ENCODE measurements at regions not wholly inside any gene's neighbourhood (a gene's known extent, or its start where the extent isn't known, plus 50 kb on each side); places are given as distances from the start of the nearest gene placed in this dataset.

DNA sequence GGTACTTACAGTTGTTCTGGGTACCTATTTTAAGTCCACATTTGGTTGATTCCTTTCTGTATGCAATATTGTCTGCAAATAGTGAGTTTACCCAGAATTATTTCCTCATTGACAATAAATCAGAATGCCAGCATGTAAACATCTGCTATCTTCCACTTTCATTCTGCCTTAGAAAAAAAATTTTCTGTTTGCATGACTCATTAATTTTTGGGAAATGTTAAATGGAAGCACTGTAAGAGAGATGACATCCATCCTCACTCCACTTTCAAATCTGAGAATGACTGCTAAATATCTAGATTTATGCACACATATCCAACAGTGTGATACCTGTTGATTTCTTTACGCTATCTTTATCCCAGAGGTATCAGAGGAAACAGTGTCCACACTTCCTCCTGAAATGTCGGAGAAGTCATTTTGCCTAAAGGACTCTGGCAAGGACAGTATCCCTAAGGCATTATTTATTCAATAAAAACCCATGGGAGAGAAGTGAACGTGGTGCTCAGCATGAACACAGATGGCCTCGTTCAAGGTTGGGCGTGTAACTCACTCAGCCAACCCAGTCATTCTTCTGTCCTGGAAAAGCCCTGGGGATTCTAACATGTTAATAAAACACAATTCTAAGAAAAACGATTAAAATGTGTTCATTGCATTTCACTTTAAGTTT, 780.9 kb downstream of the QKI start:
- DNase-seq: no peak

DNA sequence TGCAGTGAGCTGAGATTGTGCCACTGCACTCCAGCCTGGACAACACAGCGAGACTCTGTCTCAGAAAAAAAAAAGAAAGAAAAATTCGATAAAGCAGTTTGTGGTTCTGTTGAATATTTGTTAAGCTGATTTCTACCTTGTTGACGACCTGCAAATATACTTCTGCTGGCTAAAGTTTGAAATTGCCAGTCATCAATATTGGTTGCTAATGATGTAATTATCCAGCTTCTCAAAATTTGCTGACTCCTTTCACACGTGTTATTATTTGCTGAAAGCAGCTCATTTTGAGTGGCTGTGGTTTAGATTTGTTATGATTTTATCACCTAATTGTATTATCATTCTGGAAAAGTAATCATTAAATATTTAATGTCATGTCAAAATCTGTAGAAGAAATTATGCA, 774.3 kb downstream of the QKI start:
- no peak for DNase-seq

- no peak for DNase-seq
Observed at GRCh38 chr6:164185471-164185871, 771.0 kb downstream of the QKI start.

DNA sequence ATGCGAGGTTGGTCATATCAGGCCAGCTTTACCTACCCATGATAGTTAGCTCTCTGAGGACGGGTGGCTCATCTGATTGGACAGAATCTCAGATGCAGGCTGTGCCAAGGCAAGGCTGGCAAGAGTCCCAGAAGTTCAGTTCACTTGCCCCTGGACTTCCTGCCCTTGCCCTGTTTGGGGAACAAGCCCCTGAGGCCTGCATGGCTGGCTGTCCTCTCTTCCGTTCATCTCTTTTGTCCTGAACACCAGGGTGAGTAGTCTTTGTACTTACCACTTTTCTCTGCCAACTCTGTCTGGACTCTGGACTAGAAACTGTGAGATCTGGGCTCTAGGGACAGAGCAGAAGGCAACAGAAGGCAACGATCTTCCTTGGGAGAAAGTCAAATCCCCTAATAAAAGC, 769.9 kb downstream of the QKI start:
- DNase-seq: no peak

DNA sequence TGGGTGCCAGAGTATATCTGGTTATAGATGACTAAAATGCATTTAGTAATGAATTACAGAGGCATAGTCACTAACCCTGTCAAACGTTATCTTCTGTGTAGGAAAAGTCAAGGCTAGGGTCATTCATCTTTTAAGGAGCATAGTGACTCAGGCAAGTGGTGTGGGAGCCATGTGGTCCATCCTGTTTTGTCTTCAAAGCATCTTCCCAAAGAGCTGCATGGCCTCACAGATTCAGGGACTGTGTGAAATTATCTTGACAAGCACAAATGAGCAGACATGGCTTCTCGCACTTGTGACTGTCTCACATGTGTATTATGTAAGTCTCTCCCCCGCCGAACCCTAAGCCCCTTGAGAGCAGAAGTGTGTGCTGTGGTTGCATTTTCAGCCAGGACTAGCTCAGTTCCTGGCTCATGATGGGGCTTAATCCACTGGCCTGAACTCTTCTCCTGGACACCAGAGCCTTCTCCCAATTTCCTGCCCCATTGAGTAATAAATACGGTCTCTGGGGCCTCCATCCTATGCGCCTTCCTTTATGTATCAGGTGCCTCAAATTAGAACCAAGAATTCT, 769.1 kb downstream of the QKI start:
- DNase-seq: no peak

GRCh38 chr6:164178679-164179332, 764.3 kb downstream of the QKI start:
- DNase-seq: no peak

GRCh38 chr6:164169355-164169754, 754.8 kb downstream of the QKI start:
- DNase-seq: no peak

DNA sequence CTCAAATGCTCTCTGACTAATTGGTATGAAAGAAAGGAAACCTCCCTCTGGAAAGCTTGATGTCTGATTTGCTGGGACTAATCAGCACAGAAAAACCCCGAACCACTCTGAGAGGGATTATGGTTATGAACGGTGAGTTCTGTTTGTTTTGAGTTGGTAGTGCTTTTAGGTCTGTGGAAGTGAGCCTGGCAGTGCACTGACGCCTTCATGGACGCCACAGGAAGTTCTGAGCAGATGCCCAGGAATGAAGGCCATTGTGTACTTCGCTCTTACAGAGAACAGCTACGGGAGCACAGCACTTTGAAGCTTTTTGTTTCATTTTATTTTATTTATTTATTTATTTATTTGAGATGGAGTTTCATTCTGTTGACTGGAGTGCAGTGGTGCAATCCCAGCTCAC, 754.1 kb downstream of the QKI start:
- DNase-seq: no peak

DNA sequence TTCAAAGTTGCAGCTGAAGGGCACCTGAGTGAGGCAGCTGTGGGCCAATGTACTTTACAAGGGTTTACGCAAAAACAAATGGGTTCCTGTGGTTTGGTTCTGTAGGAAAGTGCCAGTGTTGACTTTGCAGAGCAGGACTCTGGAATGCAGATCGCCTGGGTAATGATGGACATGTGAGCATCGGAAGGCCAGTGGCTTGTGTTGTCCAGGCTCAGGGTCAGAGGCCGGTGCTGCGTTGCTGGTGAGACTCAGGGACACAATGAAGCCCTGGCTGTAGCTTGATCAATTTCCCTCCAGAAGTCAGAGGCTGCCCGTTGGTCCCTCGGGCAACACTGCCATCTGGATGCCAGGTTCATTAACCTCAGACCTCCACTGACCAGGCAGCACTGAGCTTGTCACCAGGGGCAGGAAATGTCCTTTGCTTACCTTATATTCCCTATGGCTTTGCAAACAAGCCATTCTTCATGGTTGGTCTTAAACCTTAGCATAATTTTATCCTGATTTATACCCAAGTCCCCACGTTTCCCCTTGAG, 753.4 kb downstream of the QKI start:
- DNase-seq: no peak

DNA sequence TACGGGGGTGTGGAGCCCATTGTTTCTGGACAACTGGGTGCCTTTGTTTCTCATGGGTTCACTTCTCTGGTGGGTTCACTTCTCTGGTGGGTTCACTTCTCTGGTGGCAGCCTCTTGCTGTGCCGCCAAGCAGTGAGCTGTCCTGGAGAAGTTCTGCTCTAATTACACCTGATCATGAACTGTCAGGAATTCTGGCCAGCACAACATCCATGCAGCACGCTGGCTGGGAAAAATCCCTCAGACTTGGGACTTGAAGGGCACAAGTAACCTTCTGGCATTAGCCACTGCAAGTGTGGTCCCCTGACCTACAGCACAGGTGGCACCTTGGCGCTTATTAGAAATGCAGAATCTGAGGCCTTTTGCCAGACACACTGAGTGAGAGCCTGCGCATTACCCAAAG, 752.5 kb downstream of the QKI start:
- no peak for DNase-seq

GRCh38 chr6:164166515-164166914, 752.0 kb downstream of the QKI start:
- DNase-seq: no peak

DNA sequence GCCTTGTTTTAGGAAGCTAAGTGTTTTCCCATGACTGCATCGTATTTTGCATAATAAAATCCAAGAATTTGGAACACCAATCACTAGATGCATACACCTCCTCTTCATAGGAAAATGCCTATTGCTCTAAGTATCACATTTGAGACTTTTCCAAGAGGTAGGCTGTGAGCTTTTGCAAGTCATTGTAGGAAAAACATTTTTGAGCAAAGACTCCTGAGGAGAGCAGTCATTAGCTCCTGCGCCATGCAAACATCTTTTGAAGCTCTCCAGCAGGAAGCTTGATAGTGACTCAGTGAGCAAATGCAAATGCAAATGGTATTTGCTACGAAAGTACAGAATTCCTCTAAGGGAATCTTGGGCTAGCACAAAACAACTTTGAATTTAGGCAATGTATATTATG, 750.4 kb downstream of the QKI start:
- no peak for DNase-seq

DNA sequence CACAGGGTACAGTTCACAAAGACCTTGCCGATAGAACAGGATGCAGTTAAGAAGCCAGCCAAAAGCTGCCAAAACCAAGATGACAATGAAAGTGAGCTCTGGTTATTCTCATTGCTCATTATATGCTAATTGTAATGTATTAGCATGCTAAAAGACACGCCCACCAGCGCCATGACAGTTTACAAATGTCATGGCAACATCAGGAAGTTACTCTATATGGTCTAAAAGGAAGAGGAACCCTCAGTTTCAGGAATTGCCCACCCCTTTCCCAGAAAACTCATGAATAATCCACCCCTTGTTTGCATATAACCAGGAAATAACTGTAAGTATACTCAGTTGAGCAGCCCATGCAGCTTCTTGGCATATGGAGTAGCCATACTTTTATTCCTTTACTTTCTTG, 748.7 kb downstream of the QKI start:
- no peak for DNase-seq

DNA sequence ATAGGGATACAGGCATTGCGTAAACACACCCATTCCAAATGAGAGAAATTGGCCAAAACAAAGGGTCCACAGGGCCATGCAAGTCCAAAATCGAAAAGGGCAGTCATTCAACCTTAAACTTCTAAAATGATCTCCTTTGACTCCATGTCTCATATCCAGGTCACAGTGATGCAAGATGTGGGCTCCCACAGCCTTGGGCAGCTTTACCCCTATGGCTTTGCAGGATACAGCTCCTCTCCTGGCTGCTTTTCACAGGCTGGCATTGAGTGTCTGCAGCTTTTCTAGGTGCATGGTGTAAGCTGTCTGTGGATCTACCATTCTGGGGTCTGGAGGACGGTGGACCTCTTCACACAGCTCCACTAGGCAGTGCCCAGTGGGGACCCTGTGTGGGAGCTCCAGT, 744.5 kb downstream of the QKI start:
- no peak for DNase-seq

- DNase-seq: no peak
Observed at GRCh38 chr6:164154588-164154987, 740.1 kb downstream of the QKI start.

- no peak for DNase-seq
Observed at GRCh38 chr6:164152611-164153010, 738.1 kb downstream of the QKI start.

DNA sequence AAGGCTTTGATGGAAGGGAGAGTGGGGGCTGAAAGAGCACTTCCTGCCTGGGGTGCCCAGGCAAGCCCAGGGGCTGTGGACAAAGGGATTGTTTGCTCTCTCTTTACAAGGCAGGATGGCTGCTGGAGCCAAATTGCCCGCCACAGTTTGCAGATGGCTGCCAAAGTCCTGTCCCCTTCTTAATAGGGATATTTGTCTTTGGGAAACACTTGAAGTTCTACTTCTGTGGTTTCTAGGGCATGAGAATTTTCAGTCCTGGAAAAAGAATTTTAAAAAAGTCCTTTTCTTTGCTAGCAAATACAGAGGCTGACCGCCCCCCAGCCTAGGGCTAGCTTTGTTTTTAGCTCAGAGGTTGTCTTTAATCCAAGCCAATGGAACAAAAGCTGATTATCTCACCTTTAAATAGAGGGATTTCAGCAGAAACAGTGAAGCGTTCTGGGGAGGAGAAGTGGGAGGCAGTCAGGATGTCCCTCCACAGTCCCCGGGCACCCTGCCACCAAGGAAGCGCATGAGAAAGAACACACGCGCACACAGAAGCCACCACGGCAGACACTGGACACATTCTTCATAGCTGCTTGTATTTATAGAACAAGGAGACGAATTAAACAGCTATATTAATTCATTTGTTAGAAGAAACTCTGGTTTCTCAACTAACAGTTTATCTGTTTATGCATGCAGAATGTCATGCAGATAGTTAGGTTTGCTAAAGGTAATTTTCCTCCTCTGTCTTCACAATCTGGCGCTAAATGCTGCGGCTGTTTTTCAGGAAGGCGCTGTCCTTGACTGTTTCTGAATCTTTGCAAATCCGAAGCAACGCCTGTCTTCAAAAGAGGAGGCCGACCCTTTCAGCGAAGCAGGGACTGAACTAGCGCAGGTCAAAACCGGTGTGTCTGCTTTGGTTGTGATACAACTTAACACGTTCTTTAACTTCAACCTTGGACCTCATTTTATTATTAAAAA, 736.9 kb downstream of the QKI start:
- DNase-seq: no peak

DNA sequence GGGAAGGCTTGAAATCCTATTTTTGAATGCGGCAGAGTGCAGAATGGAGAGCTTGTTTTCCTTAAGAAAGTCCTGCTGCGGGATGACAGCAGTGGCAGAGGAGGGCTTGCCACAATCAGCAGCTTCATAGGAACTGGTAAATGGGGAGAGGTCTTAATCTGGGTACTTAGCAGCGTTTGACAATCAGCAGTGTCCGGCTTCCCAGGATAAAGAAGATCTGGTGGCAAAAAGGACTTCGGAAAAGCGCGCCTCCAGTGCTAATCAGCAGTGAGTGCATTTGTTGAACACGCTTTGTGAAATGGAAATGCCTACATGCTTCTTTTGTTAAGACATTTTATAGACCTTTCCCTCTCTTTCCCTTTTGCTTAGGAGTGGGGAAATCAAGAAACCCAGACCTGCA, 735.7 kb downstream of the QKI start:
- no peak for DNase-seq

DNA sequence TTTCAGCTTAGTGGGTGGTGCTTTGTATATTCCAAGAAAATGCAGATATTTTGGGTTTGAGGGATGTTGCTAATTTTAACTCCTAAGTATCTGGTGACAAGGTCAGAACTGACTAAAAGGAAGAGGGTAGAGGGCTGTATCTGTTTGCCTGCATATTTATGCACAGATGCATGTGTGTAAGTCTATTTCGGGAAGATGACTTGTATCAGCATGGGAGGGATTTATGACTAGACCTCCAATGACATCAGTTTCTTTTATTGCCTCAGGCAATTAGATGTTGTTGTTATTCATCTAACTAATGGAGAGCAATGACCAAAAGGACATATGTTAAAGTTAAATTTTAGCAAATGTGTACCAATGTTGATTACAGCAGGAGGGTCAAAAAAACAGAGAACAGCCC, 734.3 kb downstream of the QKI start:
- DNase-seq: no peak

- no peak for DNase-seq
Observed at GRCh38 chr6:164144316-164144715, 729.8 kb downstream of the QKI start.

DNA sequence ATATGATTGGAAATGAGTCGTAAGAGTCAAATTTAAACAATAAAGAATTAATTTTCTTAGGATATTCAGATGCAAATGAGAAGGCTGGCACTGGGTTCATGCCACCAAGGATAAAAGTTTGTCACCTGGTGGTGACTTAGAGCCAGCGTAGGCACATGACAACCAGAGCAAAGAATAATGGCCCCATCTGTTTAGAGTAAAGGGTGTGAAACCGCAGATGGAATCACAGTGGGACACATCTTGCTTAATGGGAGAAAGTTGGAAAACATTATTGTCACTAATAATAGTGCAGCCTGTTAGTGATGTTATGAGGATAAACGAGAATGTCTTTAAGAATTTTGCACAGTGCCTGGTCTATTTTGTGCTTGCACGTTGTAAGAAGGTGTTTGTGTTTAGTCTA, 727.8 kb downstream of the QKI start:
- no peak for DNase-seq

- no peak for DNase-seq
Observed at GRCh38 chr6:164135511-164136132, 721.1 kb downstream of the QKI start.

DNA sequence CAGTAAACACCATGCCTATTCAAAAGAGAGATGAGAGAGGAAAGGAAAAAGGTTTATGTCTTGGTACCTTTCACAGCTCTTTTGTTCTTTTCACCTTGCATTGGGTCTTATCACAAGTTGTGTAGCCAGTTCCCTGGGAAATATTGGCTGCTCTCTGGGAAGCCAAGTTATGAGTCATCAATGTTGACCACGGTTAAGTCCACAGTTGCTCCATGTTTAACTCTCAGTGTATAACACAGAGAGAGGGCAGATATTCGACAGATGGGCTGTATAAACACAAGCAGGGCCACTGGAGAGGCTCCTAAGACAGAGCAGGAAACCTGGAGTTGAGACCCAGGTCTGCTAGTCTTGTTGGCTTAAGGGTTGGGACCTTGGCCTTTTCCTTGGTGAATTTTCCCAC, 718.6 kb downstream of the QKI start:
- DNase-seq: no peak
